ENCODE measurements at regions not wholly inside any gene's neighbourhood (a gene's known extent, or its start where the extent isn't known, plus 50 kb on each side); places are given as distances from the start of the nearest gene placed in this dataset.

DNA sequence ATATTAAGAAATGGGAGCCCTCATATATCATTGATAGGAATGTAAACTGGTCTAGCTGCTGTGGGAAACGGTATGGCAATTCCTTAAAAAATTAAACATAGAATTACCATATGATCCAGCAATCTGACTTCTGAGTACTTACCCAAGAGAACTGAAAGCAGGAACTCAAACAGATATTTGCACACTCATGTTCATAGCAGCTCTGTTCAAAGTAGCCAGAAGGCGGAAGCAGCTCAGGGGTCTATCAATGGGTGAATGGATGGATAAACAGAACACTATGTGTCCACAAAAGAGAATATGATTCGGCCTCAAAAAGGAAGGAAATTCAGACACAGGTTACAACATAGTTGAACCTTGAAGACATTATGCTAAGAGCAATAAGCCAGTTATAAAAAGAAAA is 135.7 kb upstream of the NDUFV2 start:
- Histone ChIP-seq H3K9me3 (ENCODE audit: control insufficient read depth, low read length) (no peaks in the 10 kb centered on the region), H3K27me3 (replicated peaks; ENCODE audit: control insufficient read depth, insufficient read depth, low read length, poor library complexity, severe bottlenecking) (no peaks in the 10 kb centered on the region), H3K4me3 (ENCODE audit: insufficient read depth, low read depth, low read length, poor library complexity, severe bottlenecking) (no peak overlapping the region), H3K27ac (ENCODE audit: insufficient read depth, low read length, poor library complexity, severe bottlenecking) (no peak overlapping the region), H3K4me1 (ENCODE audit: control insufficient read depth, insufficient read depth, low read length, poor library complexity, severe bottlenecking) (no peaks in the 10 kb centered on the region), H3K36me3 (ENCODE audit: control insufficient read depth, insufficient read depth, low read length) (no peaks in the 10 kb centered on the region)
- no peak for DNase-seq

DNA sequence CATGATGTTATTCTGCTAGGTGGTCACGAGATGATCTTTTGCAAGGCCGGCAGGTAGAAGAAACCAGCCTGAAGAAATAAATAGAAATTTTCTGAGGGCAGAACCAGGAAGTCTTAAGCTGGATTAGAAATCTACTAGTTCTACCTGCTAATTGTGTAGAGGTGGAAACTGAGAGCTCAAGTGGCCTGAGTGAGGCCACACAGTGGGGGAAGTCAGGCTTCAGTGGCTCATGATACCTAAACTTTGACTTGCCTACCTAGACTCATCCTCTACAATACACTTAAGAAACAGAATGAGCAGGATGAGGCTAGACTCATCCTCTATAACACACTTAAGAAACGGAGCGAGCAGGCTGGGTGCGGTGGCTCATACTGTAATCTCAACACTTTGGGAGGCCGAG is 134.9 kb upstream of the NDUFV2 start:
- Histone ChIP-seq H3K9me3 (ENCODE audit: control insufficient read depth, low read length) (no peaks in the 10 kb centered on the region), H3K4me3 (ENCODE audit: insufficient read depth, low read depth, low read length, poor library complexity, severe bottlenecking) (no peak overlapping the region), H3K27me3 (replicated peaks; ENCODE audit: control insufficient read depth, insufficient read depth, low read length, poor library complexity, severe bottlenecking) (no peaks in the 10 kb centered on the region), H3K27ac (ENCODE audit: insufficient read depth, low read length, poor library complexity, severe bottlenecking) (no peak overlapping the region), H3K4me1 (ENCODE audit: control insufficient read depth, insufficient read depth, low read length, poor library complexity, severe bottlenecking) (no peaks in the 10 kb centered on the region), H3K36me3 (ENCODE audit: control insufficient read depth, insufficient read depth, low read length) (no peaks in the 10 kb centered on the region)
- DNase-seq, result no peak

DNA sequence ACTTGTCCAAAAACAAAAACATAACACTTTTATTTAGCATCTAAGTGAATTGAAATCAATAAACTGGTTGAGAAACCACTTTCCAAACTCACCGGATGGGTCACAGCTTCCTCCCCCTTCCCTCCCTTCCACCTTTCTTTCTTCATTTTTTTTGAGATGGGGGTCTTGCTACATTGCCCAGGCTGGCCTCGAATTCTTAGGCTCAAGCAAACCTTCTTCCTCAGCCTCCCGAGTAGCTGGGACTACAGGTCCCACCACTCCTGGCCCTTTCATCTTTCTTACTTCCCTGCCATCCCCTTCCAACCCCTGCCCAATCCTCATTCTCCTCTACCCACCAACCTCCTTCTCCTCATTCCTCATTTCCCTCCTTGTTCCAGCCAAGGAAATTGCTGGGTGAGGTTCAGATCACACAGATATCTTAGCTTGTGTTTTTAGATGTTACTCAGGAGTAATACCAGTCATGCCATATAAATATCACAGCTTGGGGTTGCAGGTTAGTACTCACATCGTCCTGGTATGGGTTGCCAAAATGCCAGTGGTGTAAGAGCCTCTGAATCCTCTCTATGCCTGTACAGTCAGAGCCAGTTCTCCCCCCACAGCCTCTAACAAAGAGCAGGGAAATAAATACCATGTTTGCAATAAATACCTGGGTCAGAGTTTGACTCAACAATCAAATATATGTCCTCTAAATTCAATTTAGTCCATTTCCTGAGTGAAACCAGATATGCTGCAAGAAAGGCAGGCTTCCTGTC is 132.7 kb upstream of the NDUFV2 start:
- Histone ChIP-seq H3K4me3 (ENCODE audit: insufficient read depth, low read depth, low read length, poor library complexity, severe bottlenecking) (no peak overlapping the region), H3K27ac (ENCODE audit: insufficient read depth, low read length, poor library complexity, severe bottlenecking) (no peak overlapping the region), H3K36me3 (ENCODE audit: control insufficient read depth, insufficient read depth, low read length) (no peaks in the 10 kb centered on the region), H3K9me3 (ENCODE audit: control insufficient read depth, low read length) (no peaks in the 10 kb centered on the region), H3K4me1 (ENCODE audit: control insufficient read depth, insufficient read depth, low read length, poor library complexity, severe bottlenecking) (no peaks in the 10 kb centered on the region), H3K27me3 (replicated peaks; ENCODE audit: control insufficient read depth, insufficient read depth, low read length, poor library complexity, severe bottlenecking) (no peaks in the 10 kb centered on the region)
- DNase-seq, result no peak

DNA sequence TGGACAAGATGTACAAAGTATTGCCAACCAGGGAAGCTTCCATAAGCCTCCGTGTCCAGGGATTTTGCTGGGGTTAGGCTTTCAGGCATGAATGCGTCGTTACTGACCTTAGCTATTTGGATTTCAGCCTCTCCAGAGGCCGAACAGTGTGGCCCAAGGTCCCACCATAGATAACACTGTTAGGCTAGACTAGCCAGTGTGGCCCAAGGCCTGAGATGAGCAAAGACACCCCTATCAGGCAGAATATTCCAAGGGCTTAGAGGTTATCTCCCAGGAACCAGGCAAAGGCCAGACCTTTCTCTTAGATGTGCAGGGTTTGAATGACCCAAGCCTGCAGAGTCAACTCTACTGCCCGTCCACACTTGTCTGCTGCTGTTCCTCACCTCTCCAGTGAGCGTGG is 131.7 kb upstream of the NDUFV2 start:
- Histone ChIP-seq H3K4me1 (ENCODE audit: control insufficient read depth, insufficient read depth, low read length, poor library complexity, severe bottlenecking) (no peaks in the 10 kb centered on the region), H3K27ac (ENCODE audit: insufficient read depth, low read length, poor library complexity, severe bottlenecking) (no peak overlapping the region), H3K9me3 (ENCODE audit: control insufficient read depth, low read length) (no peaks in the 10 kb centered on the region), H3K36me3 (ENCODE audit: control insufficient read depth, insufficient read depth, low read length) (no peaks in the 10 kb centered on the region), H3K27me3 (replicated peaks; ENCODE audit: control insufficient read depth, insufficient read depth, low read length, poor library complexity, severe bottlenecking) (no peaks in the 10 kb centered on the region), H3K4me3 (ENCODE audit: insufficient read depth, low read depth, low read length, poor library complexity, severe bottlenecking) (no peak overlapping the region)
- DNase-seq, result no peak

DNA sequence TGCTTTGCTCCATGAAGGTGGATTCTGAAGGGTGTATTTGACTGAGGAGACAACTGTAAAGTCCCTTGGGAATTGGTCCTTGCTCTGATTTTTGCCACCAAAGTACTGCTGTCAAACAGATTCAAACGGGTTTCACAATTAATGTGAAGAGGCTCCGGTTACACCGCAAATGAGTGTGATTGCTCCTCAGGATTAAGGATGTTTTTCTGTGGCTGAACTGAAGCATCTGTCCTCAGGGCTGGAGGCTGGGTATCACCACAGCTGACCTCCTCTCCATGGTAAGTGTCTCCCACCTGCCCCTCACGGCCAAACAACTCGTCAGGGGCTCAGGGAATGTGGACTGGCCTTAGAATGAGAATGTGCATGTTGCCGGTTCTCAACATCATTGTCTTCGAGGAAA is 130.4 kb upstream of the NDUFV2 start:
- Histone ChIP-seq H3K27ac (ENCODE audit: insufficient read depth, low read length, poor library complexity, severe bottlenecking) (no peak overlapping the region), H3K4me1 (ENCODE audit: control insufficient read depth, insufficient read depth, low read length, poor library complexity, severe bottlenecking) (no peaks in the 10 kb centered on the region), H3K27me3 (replicated peaks; ENCODE audit: control insufficient read depth, insufficient read depth, low read length, poor library complexity, severe bottlenecking) (no peaks in the 10 kb centered on the region), H3K36me3 (ENCODE audit: control insufficient read depth, insufficient read depth, low read length) (no peaks in the 10 kb centered on the region), H3K9me3 (ENCODE audit: control insufficient read depth, low read length) (no peaks in the 10 kb centered on the region), H3K4me3 (ENCODE audit: insufficient read depth, low read depth, low read length, poor library complexity, severe bottlenecking) (no peak overlapping the region)
- no peak for DNase-seq

DNA sequence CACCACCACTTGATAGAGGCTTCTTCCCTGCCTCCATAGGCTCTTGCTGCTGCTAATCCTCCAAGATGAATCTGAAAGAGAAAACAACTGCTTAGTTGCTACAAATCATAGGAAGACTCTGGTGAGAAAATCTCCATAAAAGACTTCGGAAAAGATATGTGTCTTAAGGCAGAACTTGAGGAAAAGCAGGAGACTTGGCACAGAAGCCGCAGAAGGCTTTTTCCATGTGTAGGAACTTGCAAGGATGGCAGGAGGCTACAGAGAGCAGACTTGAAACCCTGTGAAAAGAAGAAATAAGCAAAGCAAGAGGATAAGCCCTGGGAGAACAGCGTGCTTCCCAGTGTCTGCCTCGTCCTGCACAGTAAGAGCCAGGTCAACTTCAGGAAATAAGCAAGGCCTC is 128.2 kb upstream of the NDUFV2 start:
- Histone ChIP-seq H3K36me3 (ENCODE audit: control insufficient read depth, insufficient read depth, low read length) (no peaks in the 10 kb centered on the region), H3K27ac (ENCODE audit: insufficient read depth, low read length, poor library complexity, severe bottlenecking) (no peak overlapping the region), H3K9me3 (ENCODE audit: control insufficient read depth, low read length) (no peaks in the 10 kb centered on the region), H3K4me3 (ENCODE audit: insufficient read depth, low read depth, low read length, poor library complexity, severe bottlenecking) (no peak overlapping the region), H3K27me3 (replicated peaks; ENCODE audit: control insufficient read depth, insufficient read depth, low read length, poor library complexity, severe bottlenecking) (no peaks in the 10 kb centered on the region), H3K4me1 (ENCODE audit: control insufficient read depth, insufficient read depth, low read length, poor library complexity, severe bottlenecking) (no peaks in the 10 kb centered on the region)
- no peak for DNase-seq

DNA sequence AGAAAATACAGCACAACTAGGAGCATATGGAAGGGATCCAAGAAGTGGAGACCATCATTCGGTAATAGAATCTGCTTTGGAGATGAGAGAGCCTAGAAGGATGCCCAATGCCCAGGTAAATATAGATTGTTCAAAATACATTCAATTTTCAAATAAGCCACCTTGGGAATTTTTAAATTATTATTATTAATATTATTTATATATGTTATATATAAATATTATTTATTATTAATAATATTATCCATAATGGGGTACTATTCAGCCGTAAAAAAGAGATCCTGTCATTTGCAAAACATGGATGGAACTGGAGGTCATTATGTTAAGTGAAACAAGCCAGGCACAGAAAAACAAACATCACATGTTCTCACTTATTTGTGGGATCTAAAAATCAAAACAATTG is 127.8 kb upstream of the NDUFV2 start:
- no peaks in the 10 kb centered on the region for H3K9me3 ChIP-seq (ENCODE audit: control insufficient read depth, low read length)
- H3K36me3 ChIP-seq (ENCODE audit: control insufficient read depth, insufficient read depth, low read length), result no peaks in the 10 kb centered on the region
- no peak for DNase-seq
- no peaks in the 10 kb centered on the region for H3K27me3 ChIP-seq (replicated peaks; ENCODE audit: control insufficient read depth, insufficient read depth, low read length, poor library complexity, severe bottlenecking)
- no peak overlapping the region for H3K4me3 ChIP-seq (ENCODE audit: insufficient read depth, low read depth, low read length, poor library complexity, severe bottlenecking)
- H3K4me1 ChIP-seq (ENCODE audit: control insufficient read depth, insufficient read depth, low read length, poor library complexity, severe bottlenecking), result no peaks in the 10 kb centered on the region
- no peak overlapping the region for H3K27ac ChIP-seq (ENCODE audit: insufficient read depth, low read length, poor library complexity, severe bottlenecking)

DNA sequence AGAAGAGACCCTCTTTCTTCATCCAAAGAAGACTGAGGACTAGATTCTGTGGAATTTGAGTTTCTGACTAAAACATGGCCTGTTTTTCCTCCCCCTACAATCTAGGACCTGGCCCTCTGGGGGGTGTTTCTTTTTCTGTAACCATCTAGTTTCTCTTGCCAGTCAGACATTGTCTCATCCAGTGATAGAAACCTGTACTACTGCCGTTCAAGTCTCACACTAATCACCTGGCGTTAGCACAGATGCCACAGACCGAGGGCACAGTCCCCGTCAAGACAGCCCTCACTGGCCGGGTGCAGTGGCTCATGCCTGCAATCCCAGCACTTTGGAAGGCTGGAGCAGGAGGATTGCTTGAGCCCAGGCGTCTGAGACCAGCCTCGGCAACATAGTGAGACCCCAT is 126.9 kb upstream of the NDUFV2 start:
- Histone ChIP-seq H3K27ac (ENCODE audit: insufficient read depth, low read length, poor library complexity, severe bottlenecking) (no peak overlapping the region), H3K9me3 (ENCODE audit: control insufficient read depth, low read length) (no peaks in the 10 kb centered on the region), H3K27me3 (replicated peaks; ENCODE audit: control insufficient read depth, insufficient read depth, low read length, poor library complexity, severe bottlenecking) (no peaks in the 10 kb centered on the region), H3K4me1 (ENCODE audit: control insufficient read depth, insufficient read depth, low read length, poor library complexity, severe bottlenecking) (no peaks in the 10 kb centered on the region), H3K36me3 (ENCODE audit: control insufficient read depth, insufficient read depth, low read length) (no peaks in the 10 kb centered on the region), H3K4me3 (ENCODE audit: insufficient read depth, low read depth, low read length, poor library complexity, severe bottlenecking) (no peak overlapping the region)
- no peak for DNase-seq

DNA sequence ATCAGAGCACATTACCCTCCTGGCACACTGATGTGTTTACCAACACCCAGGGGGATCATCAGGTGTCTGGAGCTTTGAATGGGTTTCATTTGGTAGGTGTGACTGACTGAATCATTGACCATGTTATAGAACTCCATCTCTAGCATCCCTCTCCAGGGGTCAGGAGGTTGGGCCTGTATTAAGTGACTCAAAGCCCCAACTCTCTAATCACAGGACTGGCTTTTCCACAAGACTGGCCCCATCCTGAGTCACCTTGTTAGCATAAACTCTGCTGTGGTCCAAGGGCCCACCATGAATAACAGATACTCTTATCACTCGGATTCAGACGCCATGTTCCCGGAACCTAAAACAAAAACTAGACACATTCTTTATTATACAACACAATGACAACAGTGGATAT is 125.9 kb upstream of the NDUFV2 start:
- Histone ChIP-seq H3K4me3 (ENCODE audit: insufficient read depth, low read depth, low read length, poor library complexity, severe bottlenecking) (no peak overlapping the region), H3K4me1 (ENCODE audit: control insufficient read depth, insufficient read depth, low read length, poor library complexity, severe bottlenecking) (no peaks in the 10 kb centered on the region), H3K36me3 (ENCODE audit: control insufficient read depth, insufficient read depth, low read length) (no peaks in the 10 kb centered on the region), H3K9me3 (ENCODE audit: control insufficient read depth, low read length) (no peaks in the 10 kb centered on the region), H3K27ac (ENCODE audit: insufficient read depth, low read length, poor library complexity, severe bottlenecking) (no peak overlapping the region), H3K27me3 (replicated peaks; ENCODE audit: control insufficient read depth, insufficient read depth, low read length, poor library complexity, severe bottlenecking) (no peaks in the 10 kb centered on the region)
- DNase-seq, result no peak

DNA sequence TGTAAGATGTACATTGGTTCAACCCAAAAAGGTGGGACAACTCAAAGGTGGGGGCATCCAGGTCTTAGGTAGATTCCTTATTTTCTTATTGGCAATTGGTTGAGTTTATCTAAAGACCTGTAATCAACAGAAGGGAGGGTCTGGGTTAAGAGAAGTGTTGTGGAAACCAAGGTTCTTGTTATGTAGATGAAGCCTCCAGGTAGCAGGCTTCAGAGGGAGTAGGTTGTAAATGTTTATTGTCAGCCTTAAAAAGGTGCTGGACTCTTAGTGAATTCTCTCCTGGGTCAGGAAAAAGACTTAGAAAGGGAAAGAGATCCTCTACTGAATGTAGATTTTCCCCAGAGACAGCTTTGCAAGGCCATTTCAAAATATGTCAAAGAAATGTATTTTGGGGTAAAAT is 125.3 kb upstream of the NDUFV2 start:
- DNase-seq, result no peak
- Histone ChIP-seq H3K4me1 (ENCODE audit: control insufficient read depth, insufficient read depth, low read length, poor library complexity, severe bottlenecking) (no peaks in the 10 kb centered on the region), H3K4me3 (ENCODE audit: insufficient read depth, low read depth, low read length, poor library complexity, severe bottlenecking) (no peak overlapping the region), H3K9me3 (ENCODE audit: control insufficient read depth, low read length) (no peaks in the 10 kb centered on the region), H3K36me3 (ENCODE audit: control insufficient read depth, insufficient read depth, low read length) (no peaks in the 10 kb centered on the region), H3K27me3 (replicated peaks; ENCODE audit: control insufficient read depth, insufficient read depth, low read length, poor library complexity, severe bottlenecking) (no peaks in the 10 kb centered on the region), H3K27ac (ENCODE audit: insufficient read depth, low read length, poor library complexity, severe bottlenecking) (no peak overlapping the region)
